Cardiac septum (tissue), 1 donor: ENCODE measurements at regions not wholly inside any gene's neighbourhood (a gene's known extent, or its start where the extent isn't known, plus 50 kb on each side); places are given as distances from the start of the nearest gene placed in this dataset.

Source experiments
- DNase-seq: peaks from one replicate; pipeline ENCODE4 v3.0.0-alpha.2; 2020; ENCODE audit warnings: low spot score
- intact Hi-C: fragments of 100-400 bp; cut with DNase I; formaldehyde crosslinking; loops from one replicate; pipeline ENCODE4 v1.14.0; 2022
- donor health status: DM: no; HTN: no; CAD: no.

DNA sequence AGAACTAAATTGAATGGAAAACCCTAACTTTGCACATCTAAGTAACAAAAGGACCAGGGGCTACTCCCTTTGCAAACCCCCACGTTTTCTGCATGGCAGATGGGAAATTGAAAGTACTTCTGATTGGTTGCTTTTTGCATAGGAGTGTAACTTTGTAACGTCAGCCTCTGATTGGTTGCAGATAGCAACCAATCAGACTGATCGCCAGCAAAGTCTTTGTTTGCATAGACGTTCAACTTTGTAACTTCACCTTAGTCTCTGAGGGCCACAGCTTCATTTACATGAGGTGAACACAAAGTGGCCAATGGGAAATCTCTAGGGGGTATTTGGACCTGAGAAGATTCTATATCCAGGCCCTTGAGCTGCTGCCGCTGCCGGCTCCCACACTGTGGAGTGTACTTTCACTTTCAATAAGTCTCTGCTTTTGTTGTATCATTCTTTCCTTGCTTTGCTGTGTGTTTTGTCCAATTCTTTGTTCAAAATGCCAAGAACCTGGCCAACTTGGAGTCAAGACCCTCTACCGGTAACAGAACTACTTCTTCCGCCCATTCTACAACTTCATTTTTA, 102.5 kb upstream of the PRICKLE1 start:
- intact Hi-C loops, result no loop called here
- no peak for DNase-seq

DNA sequence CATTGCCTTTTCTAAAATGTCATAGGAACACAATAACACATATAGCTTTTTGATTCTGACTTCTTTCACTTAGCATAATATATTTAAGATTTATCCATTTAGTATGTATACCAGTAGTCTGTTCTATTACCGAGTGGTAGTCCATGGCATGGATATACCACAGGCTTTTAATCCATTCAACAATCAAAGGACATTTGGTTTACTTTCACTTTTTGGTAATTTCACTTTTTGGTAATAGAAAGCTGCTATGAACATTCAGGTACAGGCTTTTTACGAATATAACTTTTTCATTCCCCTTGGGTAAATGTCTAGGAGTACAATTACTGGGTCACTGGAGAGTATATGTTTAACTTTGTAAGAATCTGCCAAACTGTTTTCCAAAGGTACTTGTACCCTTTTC, 100.7 kb upstream of the PRICKLE1 start:
- intact Hi-C loops, result no loop called here
- no peak for DNase-seq

DNA sequence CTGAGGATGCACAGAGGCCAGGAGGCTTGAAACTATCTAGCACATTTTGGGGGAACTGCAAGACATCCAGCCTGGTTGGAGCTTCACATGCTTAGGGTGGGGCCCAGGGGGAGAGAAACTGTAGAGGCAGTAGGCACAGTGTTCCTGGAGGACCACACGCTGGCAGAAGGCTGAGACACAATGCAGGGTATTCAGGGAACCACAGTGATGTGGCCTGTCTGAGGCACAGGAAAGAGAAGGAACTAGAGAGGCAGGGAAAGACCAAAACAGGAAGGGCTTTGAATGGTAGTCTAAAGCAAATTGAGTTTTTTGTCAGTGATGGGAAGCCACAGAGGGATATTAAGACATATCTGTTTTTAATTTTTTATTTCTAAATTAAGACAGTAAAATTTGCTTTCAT, 100.2 kb upstream of the PRICKLE1 start:
- intact Hi-C loops, result no loop called here
- no peak for DNase-seq

DNA sequence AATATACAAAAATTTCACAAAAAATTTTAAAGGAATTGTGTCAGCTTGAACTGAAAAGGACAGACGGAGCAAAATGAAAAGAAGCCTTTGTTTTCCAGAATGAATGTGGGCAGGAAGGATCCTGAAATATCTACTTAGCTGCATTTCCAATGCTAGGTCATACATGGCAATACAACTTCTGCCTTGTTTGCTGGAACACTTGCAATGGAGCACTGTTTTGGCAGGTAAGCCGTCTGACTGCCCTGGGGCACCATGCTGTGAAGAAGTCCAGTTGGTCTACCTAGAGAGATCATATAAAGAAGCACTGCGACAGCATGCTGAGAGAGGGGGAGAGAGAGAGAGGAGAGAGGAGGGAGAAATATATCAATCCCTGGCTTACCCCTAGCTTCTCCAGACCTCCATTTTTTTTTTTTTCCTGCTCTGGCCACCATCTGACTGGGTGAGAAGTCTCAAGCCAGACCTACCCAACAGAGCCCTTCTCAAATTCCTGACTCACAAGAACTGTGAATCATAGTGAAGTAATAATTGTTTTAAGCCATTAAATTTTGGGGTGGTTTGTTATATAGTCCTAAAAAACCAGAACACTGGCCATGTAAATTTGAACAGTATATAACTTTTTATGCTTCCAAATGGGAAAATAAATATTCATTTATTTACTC, 97.1 kb upstream of the PRICKLE1 start:
- no peak for DNase-seq
- intact Hi-C loops, result no loop called here

DNA sequence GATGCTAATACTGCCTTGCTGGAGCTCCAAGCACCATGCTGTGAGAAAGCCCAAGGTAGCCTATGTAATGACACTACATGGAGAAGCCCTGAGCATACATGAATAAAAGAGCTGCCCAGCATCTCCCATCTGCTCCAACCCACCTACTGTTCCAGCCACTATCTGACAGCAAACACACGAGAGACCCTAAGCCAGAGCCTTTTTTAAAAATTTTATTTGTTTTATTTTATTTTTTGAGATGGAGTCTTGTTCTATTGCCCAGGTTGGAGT, 95.2 kb upstream of the PRICKLE1 start:
- no peak for DNase-seq

DNA sequence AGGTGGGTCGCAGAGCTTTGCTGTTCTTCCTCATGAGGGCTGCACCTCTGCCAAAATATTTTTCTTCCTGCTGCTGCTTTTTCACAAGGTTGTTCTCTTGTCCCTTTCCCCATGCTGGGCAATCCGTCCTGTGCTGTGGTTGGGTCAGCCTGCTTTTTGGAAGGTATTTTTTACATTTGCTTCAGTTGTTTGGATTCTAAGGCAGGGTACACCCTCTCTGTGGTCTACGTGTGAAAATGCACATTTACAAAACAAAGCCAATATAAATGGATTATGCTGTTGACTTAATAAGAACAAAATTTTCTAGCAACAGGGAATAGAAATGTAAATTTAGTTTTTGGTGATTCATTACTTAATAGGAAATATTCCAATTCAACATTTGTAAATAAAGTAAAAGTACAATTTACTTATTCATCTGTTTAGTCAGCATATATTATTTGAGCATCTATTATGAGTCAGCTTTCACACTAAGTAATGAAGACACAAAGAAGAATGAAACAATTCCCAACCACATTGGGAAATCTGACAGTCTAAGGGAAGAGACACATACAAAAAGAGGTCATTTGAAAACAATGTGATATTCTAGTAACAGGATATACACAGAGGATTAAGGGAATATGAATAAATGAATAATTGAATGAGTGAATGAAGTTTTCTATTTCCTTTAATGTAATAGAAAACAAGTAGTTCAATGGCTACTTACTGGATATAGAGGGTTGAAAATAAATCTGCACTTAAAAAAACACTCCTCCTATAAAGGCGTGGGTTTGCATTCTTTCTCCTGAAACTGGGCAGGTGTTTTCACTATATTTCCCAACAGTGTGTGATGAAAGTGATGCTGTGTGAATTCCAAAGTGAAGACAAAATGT, 94.6 kb upstream of the PRICKLE1 start:
- intact Hi-C loops, result no loop called here
- DNase-seq, result no peak

More for the DNA sequence above, 95.2 kb upstream of the PRICKLE1 start:
- intact Hi-C loops, result no loop called here

DNA sequence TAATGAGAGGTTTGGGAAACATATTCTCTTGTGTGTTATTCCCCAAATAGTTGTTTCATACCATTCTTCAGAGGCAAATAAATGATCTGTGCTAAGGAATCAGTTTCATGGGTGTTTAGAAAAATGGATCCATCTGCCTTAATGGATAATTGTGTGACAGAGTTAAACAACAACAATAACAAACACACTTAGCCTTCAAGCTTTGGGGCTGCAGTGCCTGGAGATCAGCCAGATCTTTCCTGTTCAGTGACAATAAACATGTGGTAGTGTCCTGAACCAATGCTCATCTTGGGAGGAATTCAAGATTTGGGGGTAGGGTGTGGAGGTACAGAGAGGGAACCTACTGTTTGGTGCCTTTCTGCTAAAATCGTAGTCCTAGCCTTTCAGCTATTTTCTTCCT, 93.7 kb upstream of the PRICKLE1 start:
- no peak for DNase-seq
- intact Hi-C loops, result no loop called here

DNA sequence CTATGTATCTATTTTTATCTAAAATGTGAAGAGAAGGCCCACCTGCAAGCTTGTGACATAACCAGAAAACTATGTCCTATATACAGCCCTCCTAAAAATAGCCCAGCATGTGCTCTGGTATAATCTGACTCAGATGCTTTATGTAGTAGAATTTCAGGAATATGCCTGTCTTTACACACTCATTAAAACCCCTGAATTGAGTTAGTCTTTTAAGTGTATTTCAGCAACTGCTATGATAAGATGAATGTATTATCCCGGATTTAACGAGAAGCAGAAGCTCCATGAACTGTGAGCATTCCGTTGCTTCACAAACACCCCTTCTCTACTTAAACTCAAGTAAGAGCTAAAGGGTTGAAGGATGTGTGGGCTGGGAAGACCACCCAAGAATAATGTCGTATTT, 89.9 kb upstream of the PRICKLE1 start:
- intact Hi-C loops, result no loop called here
- DNase-seq, result no peak

DNA sequence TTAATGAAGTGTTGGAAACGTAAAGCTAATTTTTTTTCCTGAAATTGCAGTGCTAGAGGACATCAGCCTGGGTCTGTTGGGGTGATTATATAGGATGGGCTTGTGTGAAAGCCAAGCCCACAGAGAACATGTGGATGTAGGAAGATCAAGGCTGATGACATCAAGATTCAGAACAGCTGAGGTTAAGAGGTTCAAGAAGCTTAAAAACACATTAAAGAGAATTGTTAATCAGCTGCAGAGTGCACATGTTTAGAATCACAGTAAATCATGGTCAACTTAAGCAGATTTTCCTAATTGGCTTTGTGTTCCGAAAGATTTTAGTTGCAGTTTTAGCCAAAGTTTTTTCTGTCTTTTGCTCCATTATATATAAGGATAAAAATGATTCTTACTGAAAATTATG, 87.9 kb upstream of the PRICKLE1 start:
- no peak for DNase-seq
- intact Hi-C loops, result no loop called here

DNA sequence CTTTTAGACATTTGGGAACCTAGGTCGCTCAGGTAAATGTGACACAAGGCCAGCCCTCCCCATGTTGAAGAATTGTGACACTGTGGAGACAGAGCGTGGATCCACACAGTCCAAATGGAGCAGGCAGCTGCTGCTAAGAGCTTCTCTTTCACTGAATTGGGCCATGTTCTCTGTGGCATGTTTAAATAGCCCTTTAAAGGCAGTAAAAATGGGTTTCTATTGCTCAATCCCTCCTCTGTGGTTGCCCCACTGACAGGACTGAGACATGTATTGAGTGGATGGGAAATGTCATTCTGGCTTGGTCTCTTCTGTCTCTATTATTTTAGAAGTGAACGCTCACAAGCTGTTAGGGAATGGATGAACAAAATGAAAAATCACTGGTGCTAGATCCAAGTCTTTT, 84.0 kb upstream of the PRICKLE1 start:
- intact Hi-C loops, result no loop called here

DNA sequence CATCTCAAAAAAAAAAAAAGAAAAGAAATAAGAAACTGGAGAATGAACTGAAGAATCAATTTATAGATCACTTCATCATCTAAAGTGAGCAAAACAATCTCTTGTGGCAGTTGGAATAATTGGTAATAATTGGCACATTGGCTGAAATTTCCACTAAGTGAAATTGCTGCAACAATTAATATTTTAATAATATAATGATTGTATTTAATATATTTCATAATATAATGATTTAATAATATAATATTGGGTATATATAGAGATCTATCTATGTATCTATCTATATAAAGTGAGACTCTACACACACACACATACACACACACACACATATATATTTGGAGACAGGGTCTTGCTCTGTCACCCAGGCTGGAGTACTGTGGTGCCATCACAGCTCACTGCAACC, 81.2 kb upstream of the PRICKLE1 start:
- intact Hi-C loops, result no loop called here
- no peak for DNase-seq

More for the DNA sequence above, 84.0 kb upstream of the PRICKLE1 start:
- no peak for DNase-seq

DNA sequence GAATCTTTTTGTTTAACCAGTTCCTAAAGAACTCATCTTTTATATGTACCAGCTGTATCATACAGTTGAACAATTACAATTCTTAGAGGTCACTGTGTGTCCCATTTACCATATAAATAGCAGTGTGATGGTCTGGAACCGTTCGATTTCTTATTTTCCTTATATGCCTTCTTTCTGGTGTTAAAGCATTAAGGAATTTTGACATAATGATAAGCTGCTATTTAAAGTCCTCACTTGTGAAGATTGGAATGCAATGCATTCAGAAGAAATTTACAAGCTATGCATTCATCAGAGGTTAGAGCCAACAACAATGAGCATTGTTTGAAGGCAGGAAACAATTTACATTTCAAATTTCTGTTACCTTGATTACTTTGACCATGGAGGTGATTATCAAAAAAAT, 80.0 kb upstream of the PRICKLE1 start:
- DNase-seq, result no peak
- intact Hi-C loops, result no loop called here

DNA sequence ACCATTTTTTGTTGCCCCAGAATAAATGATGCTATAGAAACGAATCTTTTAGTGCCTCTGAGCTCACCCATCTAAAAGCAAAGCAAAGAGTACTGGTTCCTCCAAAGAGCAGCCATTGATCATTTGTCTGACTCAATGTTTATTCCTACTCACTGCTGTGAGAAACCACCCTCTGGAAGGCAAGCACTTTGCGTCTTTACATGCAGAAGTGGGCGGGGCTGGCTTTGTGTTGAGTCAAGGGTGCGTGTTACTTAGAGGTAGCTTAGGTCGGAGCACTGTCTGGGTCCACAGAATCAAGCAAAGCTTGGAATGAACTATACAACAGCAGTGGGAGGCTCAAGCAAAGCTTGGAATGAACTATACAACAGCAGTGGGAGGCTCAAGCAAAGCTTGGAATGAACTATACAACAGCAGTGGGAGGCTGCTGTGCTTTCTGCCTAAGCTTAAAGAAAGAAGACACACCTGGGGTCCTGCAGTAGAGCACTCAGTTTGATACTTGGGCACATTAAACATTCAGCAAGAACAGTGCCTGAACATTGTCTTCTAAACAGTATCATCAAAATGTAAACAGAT, 77.2 kb upstream of the PRICKLE1 start:
- intact Hi-C loops, result no loop called here
- DNase-seq, result no peak

DNA sequence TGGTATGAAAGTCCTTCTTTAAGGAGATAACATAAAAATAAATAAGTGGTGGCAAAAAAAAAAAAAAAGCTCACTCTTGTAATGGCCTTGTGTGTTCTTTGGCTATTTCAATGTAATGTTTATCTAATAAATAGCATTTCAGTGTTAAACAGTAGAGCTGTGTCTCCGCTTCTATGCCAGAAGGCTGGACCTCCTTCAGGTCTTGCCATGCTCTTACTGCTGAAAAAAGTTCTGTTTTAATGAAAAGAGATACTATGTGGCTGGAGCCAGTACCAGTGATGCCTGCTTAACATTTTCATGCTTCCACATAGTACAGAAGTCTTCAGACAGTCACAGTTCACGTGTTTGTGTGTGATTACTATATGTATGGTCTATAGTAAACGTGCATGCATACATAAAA, 74.1 kb upstream of the PRICKLE1 start:
- DNase-seq, result no peak
- intact Hi-C loops, result no loop called here

DNA sequence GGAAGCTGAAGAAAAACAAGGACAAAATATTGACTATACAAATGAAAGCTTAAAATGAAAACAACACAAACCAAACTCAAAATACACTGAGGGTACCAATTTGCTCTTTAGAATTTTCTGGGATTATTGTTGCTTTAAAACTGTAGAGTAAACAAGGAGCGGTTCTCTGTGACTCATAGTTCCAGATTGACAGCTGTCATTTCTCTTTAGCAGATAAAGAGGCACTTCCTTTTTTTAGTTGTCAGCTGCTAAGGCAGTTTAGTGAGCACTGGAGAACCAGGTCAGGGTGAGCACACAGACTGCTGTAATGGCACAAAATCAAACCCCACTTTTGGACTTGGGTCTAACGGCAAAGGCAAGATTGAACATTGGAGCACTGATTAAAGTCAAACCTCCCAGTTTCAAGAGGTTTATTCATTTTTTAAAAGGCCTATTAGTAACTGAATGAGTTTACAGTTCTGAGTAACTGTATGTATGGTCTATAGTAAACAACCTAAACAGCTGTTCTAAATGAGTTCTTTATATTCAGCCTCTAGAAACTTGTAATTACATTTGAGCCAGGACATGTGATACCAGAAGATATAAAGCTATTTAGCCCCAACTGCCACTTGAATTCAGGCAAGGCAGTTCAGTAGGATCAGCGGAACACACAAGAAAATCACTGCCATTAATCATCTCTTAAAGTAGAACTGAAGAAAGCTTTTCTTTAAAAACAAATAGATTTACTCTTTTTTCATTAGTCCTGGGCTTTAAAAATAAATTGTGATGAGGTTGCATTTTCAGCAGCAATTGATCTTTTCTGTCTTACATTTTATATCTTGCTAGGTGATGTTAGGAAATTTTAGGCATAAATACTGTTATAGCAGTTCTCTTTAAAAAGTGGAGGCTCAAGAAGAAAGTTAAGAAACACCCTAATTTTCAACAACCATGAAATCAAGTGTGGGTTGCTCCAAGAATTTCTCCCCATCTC, 71.7 kb upstream of the PRICKLE1 start:
- intact Hi-C loops, result no loop called here
- no peak for DNase-seq

DNA sequence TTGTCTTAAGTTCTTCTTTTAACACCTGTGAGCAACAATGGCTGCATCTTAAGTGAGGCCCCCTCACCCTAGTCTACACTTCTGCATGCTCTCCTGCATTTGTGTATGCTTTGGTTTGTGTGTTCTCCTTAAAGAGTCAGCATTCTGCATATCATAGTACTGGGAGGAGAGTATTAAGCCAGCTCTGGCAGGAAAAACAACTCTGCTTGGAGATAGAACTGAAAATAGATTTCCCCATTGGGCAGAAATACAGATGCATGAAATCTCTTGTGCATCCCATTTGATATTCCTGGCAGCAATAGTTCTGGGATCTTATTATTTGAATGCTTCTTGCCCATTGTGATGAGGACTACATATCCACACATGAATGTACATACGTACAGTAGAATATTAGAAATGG, 70.6 kb upstream of the PRICKLE1 start:
- intact Hi-C loops, result no loop called here
- no peak for DNase-seq

DNA sequence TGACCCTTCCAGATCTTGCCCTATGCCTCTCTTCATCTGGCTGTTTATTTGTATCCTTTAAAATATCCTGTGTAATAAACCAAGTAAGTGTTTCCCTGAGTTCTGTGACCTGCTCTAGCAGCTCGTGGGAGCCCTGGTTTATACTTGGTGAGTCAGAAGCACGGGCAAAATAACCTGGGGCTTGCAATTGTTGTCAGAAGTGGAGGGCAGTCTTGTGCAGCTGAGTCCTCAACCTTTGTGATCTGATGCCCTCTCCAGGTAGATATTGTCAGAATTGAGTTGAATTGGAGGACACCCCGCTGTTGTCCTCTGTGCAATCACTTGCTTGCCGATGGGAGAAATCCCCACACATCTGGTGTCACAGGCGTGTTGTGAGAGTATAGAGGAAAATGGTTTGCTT, 62.5 kb upstream of the PRICKLE1 start:
- DNase-seq, result no peak
- intact Hi-C loops, result no loop called here

DNA sequence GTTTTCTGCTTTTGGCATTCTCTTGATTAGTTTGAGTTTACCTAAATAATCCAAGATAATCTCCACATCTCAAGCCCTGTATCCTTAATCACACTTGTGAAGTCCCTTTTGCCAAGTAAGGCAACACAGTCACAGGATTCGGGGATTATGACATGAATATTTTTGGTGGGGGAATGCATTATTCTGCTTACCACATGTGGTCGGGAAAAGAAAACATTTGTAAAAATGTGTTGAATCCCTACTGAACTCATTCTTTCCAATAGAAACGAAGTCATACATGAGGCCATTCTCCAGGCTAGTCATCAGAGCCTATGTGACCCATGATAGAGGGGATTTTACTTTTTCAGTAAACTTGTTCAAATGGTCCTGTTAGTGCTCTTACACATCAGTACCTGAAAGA, 58.5 kb upstream of the PRICKLE1 start:
- intact Hi-C loops, result no loop called here
- DNase-seq, result no peak

DNA sequence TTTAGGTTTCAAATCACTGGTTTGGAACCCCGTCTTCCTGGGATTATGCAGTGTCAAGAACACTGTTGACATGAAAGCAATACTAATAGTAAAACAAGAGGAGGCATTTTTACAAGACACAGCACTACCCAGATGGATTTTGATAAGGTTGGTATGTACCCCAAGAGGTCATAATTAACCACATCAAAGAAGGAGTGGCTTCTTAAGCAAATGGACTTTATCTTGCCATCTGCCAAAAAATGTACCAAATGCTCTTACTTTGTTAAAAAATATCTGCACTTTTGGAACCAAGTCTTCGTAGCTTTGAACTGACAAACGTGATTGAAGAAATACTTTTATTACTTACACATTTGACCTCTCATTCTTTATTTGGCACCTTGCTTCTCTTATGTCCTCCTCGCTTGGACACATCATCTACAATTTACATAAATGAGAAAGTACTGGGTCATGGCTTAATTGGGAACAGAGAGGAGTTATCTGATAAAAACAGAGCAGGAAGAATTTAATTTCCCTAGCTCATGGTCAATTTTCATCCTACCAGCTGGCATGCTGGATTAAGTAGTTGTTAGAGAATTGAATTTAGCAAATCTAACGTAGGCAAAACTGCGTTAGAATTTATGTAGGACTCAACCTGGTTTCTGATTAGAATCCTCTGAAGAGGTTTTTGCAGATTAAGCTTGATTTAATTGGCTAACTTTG, 54.5 kb upstream of the PRICKLE1 start:
- intact Hi-C loops, result no loop called here

More for the DNA sequence above, 54.5 kb upstream of the PRICKLE1 start:
- DNase-seq, result no peak
